GM12892 (cell line): ENCODE measurements at regions not wholly inside any gene's neighbourhood (a gene's known extent, or its start where the extent isn't known, plus 50 kb on each side); places are given as distances from the start of the nearest gene placed in this dataset.

ENCODE experiments used
- POLR2A ChIP-seq: IDR thresholded peaks from 2 replicates; pipeline ENCODE4 v1.6.1; 2011; ENCODE audit warnings: low read depth, low read length, control low read depth
- TAF1 ChIP-seq: IDR thresholded peaks from 2 replicates; pipeline ENCODE4 v1.6.1; 2011; ENCODE audit warnings: low read depth, mild to moderate bottlenecking, control low read depth, low read length, borderline replicate concordance

DNA sequence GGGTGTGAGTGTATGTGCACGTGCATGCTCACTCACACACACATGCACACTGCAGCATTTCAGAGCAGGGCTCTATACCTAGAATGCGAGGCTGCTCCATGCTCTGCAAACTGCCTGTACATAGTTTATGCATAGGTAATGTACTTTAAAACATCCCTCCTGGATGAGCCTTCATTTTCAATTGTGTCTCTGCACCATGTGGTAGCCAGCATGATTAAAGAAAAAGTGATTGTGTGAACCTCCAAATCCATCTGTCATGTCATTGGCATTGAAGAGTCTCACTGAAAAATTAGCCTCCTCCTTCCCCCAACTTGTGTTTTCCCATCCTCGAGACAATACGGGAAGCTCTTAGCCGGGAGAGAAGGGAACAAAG, 120.9 kb upstream of the SPATS2L start:
- TF ChIP-seq TAF1 (no peak), POLR2A (no peak)
